H1 (cell line): ENCODE measurements at regions not wholly inside any gene's neighbourhood (a gene's known extent, or its start where the extent isn't known, plus 50 kb on each side); places are given as distances from the start of the nearest gene placed in this dataset.

ENCODE experiments used
- CTCF ChIA-PET: fragments of 300-600 bp; sonication (Branson Sonifier 250); formaldehyde crosslinking; loops from one replicate; lab custom pipeline; 2021; ENCODE audit not compliant: partially characterized antibody; lab: Charles Lee
- POLR2A ChIA-PET: fragments of 300-600 bp; sonication (Branson Sonifier 250); formaldehyde crosslinking; loops from one replicate; lab custom pipeline; 2021; ENCODE audit warnings: inconsistent platforms; ENCODE audit not compliant: partially characterized antibody; lab: Charles Lee
- DNase-seq, 2 experiments: peaks; one replicate each; pipeline versions ENCODE4 v3.0.0 to v3.0.0-alpha.2; 2010 to 2022; ENCODE audit warnings: low spot score in 2 of 2, low read depth in 1 of 2, mixed read lengths in 1 of 2
- FAIRE-seq: peaks from 2 replicates; lab custom pipeline; 2011; peaks lifted over from hg19 to GRCh38; lab: Jason Lieb, UNC
- H2AFZ ChIP-seq: 2 replicates; pipeline ENCODE4 v1.8.1; 2012; ENCODE audit warnings: low read length, inconsistent platforms
- H2AK5ac ChIP-seq: 2 replicates; pipeline ENCODE4 v1.6.1; 2013; ENCODE audit warnings: low read depth, low read length
- H2BK120ac ChIP-seq: replicated peaks from 2 replicates; pipeline ENCODE3; 2013; ENCODE audit warnings: low read depth, low read length, inconsistent platforms
- H2BK12ac ChIP-seq: 2 replicates; pipeline ENCODE4 v1.6.1; 2013; ENCODE audit warnings: low read depth, low read length
- H2BK15ac ChIP-seq: 2 replicates; pipeline ENCODE4 v1.6.1; 2013; ENCODE audit warnings: low read length
- H2BK20ac ChIP-seq: 2 replicates; pipeline ENCODE4 v1.6.1; 2013; ENCODE audit warnings: low read length
- H2BK5ac ChIP-seq: 2 replicates; pipeline ENCODE4 v1.6.1; 2013; ENCODE audit warnings: low read depth, low read length
- H3K14ac ChIP-seq: 2 replicates; pipeline ENCODE4 v1.6.1; 2013; ENCODE audit warnings: inconsistent platforms; ENCODE audit not compliant: insufficient read length
- H3K18ac ChIP-seq: 2 replicates; pipeline ENCODE4 v1.6.1; 2013; ENCODE audit warnings: low read length; ENCODE audit errors: extremely low read depth
- H3K23ac ChIP-seq: 2 replicates; pipeline ENCODE4 v1.6.1; 2013; ENCODE audit warnings: inconsistent platforms; ENCODE audit not compliant: insufficient read length
- H3K23me2 ChIP-seq: 2 replicates; pipeline ENCODE4 v1.6.1; 2013; ENCODE audit warnings: low read depth, low read length
- H3K27ac ChIP-seq: 2 replicates; pipeline ENCODE4 v1.6.1; 2011; ENCODE audit warnings: low read depth, low read length, inconsistent platforms
- H3K27me3 ChIP-seq, 4 experiments: replicated peaks in 1 of 4; 1 replicate in 1 of 4; 2 replicates in 3 of 4; pipeline versions ENCODE4 v1.6.1 to v1.8.1; 2011 to 2013; ENCODE audit warnings: low read length in 3 of 4, mild to moderate bottlenecking in 3 of 4, inconsistent platforms in 2 of 4, mixed read lengths in 2 of 4, moderate library complexity in 1 of 4; ENCODE audit not compliant: control insufficient read depth in 3 of 4, insufficient read depth in 3 of 4; ENCODE audit errors: extremely low read depth in 1 of 4
- H3K36me3 ChIP-seq, 4 experiments: 2 replicates each; pipeline versions ENCODE4 v1.6.1 to v1.8.1; 2011 to 2013; ENCODE audit warnings: mild to moderate bottlenecking in 4 of 4, low read length in 3 of 4, moderate library complexity in 2 of 4, control low read depth in 1 of 4, inconsistent platforms in 1 of 4; ENCODE audit not compliant: insufficient read depth in 4 of 4, control insufficient read depth in 2 of 4
- H3K4ac ChIP-seq: replicated peaks from 2 replicates; pipeline ENCODE3; 2013; ENCODE audit warnings: low read length, low read depth, mixed read lengths, inconsistent platforms; ENCODE audit not compliant: insufficient read length
- H3K4me1 ChIP-seq, 4 experiments: replicated peaks in 1 of 4; 1 replicate in 1 of 4; 2 replicates in 3 of 4; pipeline versions ENCODE4 v1.6.1 to v1.8.1; 2011 to 2013; ENCODE audit warnings: low read length in 3 of 4, inconsistent platforms in 2 of 4, mixed read lengths in 1 of 4; ENCODE audit not compliant: insufficient read depth in 4 of 4, control insufficient read depth in 3 of 4
- H3K4me2 ChIP-seq, 2 experiments: 2 replicates each; pipeline versions ENCODE4 v1.6.1 to v1.8.1; 2011 to 2013; ENCODE audit warnings: low read depth in 2 of 2, low read length in 2 of 2, control low read depth in 1 of 2, inconsistent platforms in 1 of 2, mild to moderate bottlenecking in 1 of 2; ENCODE audit not compliant: insufficient read depth in 1 of 2
- H3K4me3 ChIP-seq, 4 experiments: fragments of 200-600, 300-600 bp in 1 of 4; sonication (generic), shearing (Covaris generic), sonication (Bioruptor Twin) in 1 of 4; 2 replicates each; pipeline versions ENCODE4 v1.5.1 to v1.8.1; 2011 to 2016; ENCODE audit warnings: low read length in 4 of 4, low read depth in 3 of 4, control low read depth in 2 of 4, inconsistent platforms in 2 of 4, mild to moderate bottlenecking in 2 of 4, mixed read lengths in 1 of 4, moderate library complexity in 1 of 4; ENCODE audit not compliant: insufficient read depth in 2 of 4; ENCODE audit errors: extremely low read depth in 1 of 4
- H3K56ac ChIP-seq: replicated peaks from 2 replicates; pipeline ENCODE3; 2013; ENCODE audit warnings: low read depth, mild to moderate bottlenecking, mixed read lengths, low read length, inconsistent platforms; ENCODE audit not compliant: insufficient read length
- H3K79me1 ChIP-seq: 2 replicates; pipeline ENCODE4 v1.6.1; 2013; ENCODE audit warnings: low read depth, low read length, control low read depth
- H3K79me2 ChIP-seq, 2 experiments: 2 replicates each; pipeline versions ENCODE4 v1.6.1 to v1.8.1; 2012 to 2013; ENCODE audit warnings: low read length in 2 of 2, mild to moderate bottlenecking in 2 of 2, inconsistent platforms in 1 of 2; ENCODE audit not compliant: insufficient read depth in 2 of 2, control insufficient read depth in 1 of 2
- H3K9ac ChIP-seq, 4 experiments: replicated peaks in 1 of 4; 1 replicate in 1 of 4; 2 replicates in 3 of 4; pipeline versions ENCODE4 v1.6.1 to v1.8.1; 2011 to 2013; ENCODE audit warnings: low read depth in 3 of 4, low read length in 3 of 4, control low read depth in 2 of 4, mild to moderate bottlenecking in 2 of 4, moderate library complexity in 2 of 4, inconsistent platforms in 1 of 4; ENCODE audit errors: extremely low read depth in 1 of 4
- H3K9me3 ChIP-seq, 2 experiments: 2 replicates each; pipeline versions ENCODE4 v1.6.1 to v1.8.1; 2012 to 2013; ENCODE audit warnings: mild to moderate bottlenecking in 2 of 2, moderate library complexity in 2 of 2, control low read depth in 1 of 2, inconsistent platforms in 1 of 2, low read depth in 1 of 2, low read length in 1 of 2, mixed read lengths in 1 of 2; ENCODE audit not compliant: insufficient read depth in 2 of 2
- H4K20me1 ChIP-seq, 2 experiments: replicated peaks in 1 of 2; 2 replicates each; pipeline versions ENCODE3 to v1.8.1; 2011 to 2013; ENCODE audit warnings: inconsistent platforms in 2 of 2, low read length in 2 of 2, mild to moderate bottlenecking in 1 of 2; ENCODE audit not compliant: insufficient read depth in 2 of 2, control insufficient read depth in 1 of 2
- H4K5ac ChIP-seq: 2 replicates; pipeline ENCODE4 v1.6.1; 2013; ENCODE audit warnings: low read length, low read depth, mixed read lengths, inconsistent platforms; ENCODE audit not compliant: insufficient read length
- H4K8ac ChIP-seq: 2 replicates; pipeline ENCODE4 v1.8.0; 2013; ENCODE audit warnings: mild to moderate bottlenecking, moderate library complexity, low read length, inconsistent platforms; ENCODE audit not compliant: insufficient read depth; ENCODE audit errors: extremely low read depth
- H4K91ac ChIP-seq: replicated peaks from 2 replicates; pipeline ENCODE3; 2013; ENCODE audit warnings: low read length, mixed read lengths, inconsistent platforms; ENCODE audit not compliant: insufficient read length
- CEBPB ChIP-seq: IDR thresholded peaks from 2 replicates; pipeline ENCODE4 v1.6.1; 2012; ENCODE audit warnings: low read depth, low read length
- CREB1 ChIP-seq: IDR thresholded peaks from 2 replicates; pipeline ENCODE4 v1.6.1; 2012; ENCODE audit warnings: inconsistent platforms
- CTBP2 ChIP-seq: IDR thresholded peaks from 2 replicates; pipeline ENCODE4 v1.7.0; 2011; ENCODE audit warnings: borderline replicate concordance, mild to moderate bottlenecking, moderate library complexity, mixed read lengths, low read length; ENCODE audit not compliant: insufficient read depth, insufficient read length
- EP300 ChIP-seq, 2 experiments: IDR thresholded peaks; 1 replicate in 1 of 2; 2 replicates in 1 of 2; pipeline ENCODE4 v1.6.1; 2011 to 2012; ENCODE audit warnings: low read depth in 2 of 2, low read length in 2 of 2, mild to moderate bottlenecking in 2 of 2, borderline replicate concordance in 1 of 2, inconsistent platforms in 1 of 2, moderate library complexity in 1 of 2
- YY1 ChIP-seq: IDR thresholded peaks from 2 replicates; pipeline ENCODE4 v1.6.1; 2011; ENCODE audit warnings: low read depth, mild to moderate bottlenecking, low read length
- WGBS, 2 experiments: shearing (Covaris generic) in 1 of 2; methylation state at CpG; one replicate each; pipeline versions ENCODE4 v1.1.6 to v1.1.7; 2013 to 2015; ENCODE audit warnings: low lambda C conversion rate in 2 of 2, mixed read lengths in 2 of 2, inconsistent platforms in 1 of 2, low coverage in 1 of 2, missing lambda C conversion rate in 1 of 2; ENCODE audit not compliant: insufficient replicate concordance in 2 of 2, insufficient coverage in 1 of 2, insufficient read length in 1 of 2; ENCODE audit errors: extremely low coverage in 1 of 2, missing lambda C conversion rate in 1 of 2; 5-methylcytosine and 5-hydroxymethylcytosine counted together

- DNase-seq (no peak), FAIRE-seq (no peak)
- H3K56ac ChIP-seq = no peak overlapping the region
- H2BK120ac ChIP-seq = no peak overlapping the region
- H3K27me3 ChIP-seq = no peaks in the 10 kb centered on the region
- no peak overlapping the region for H2AK5ac ChIP-seq
- no peak overlapping the region for H4K8ac ChIP-seq
- no peaks in the 10 kb centered on the region for H3K79me1 ChIP-seq
- H2BK15ac ChIP-seq = no peak overlapping the region
- CTCF ChIA-PET = no interaction called here
- H2BK5ac ChIP-seq = no peak overlapping the region
- no peak overlapping the region for H4K5ac ChIP-seq
- no peaks in the 10 kb centered on the region for H3K36me3 ChIP-seq
- H4K20me1 ChIP-seq = no peaks in the 10 kb centered on the region
- no peak overlapping the region for H4K91ac ChIP-seq
- H3K27ac ChIP-seq = no peak overlapping the region
- POLR2A ChIA-PET = no interaction called here
- H3K79me2 ChIP-seq = no peaks in the 10 kb centered on the region
- no peak overlapping the region for H3K14ac ChIP-seq
- H3K9ac ChIP-seq = peak overlapping the region in 1 of 4 experiments; percentile 8; a peak in 1 of 7 replicates
- no peak overlapping the region for H3K4ac ChIP-seq
- no peak overlapping the region for H2BK12ac ChIP-seq
- no peak overlapping the region for H3K18ac ChIP-seq
- no peak overlapping the region for H3K23ac ChIP-seq
- H3K4me2 ChIP-seq = no peak overlapping the region
- H2AFZ ChIP-seq = peak overlapping the region; percentile 31; the same call in 1 of the 2 replicates
- H2BK20ac ChIP-seq = no peak overlapping the region
- TF ChIP-seq CREB1 (no peak), YY1 (no peak), CEBPB (no peak), CTBP2 (no peak), EP300 (IDR thresholded peaks at IDR 0.05; ENCODE audit: borderline replicate concordance in 1 of 2, low read depth in 2 of 2, low read length in 2 of 2) (no peak)
- no peak overlapping the region for H3K4me3 ChIP-seq
- H3K9me3 ChIP-seq = no peaks in the 10 kb centered on the region
- H3K4me1 ChIP-seq = no peaks in the 10 kb centered on the region
- no peaks in the 10 kb centered on the region for H3K23me2 ChIP-seq
- 95% methylated on average over 4 of the region's 4 CpGs; no CpG with 5 or more reads in 1 of the 2 experiments for WGBS, 2 experiments
These were observed 1551.1 kb upstream of the AGA start for GRCh38 chr4:178993306-178993705.
